ENCODE measurements at regions not wholly inside any gene's neighbourhood (a gene's known extent, or its start where the extent isn't known, plus 50 kb on each side); places are given as distances from the start of the nearest gene placed in this dataset.

- TF ChIP-seq CTCF (conservative IDR thresholded peaks at IDR 0.05) (no peak), ZFX (IDR thresholded peaks at IDR 0.05) (no peak)
Measured at GRCh38 chr3:80542456-80542855, 774.7 kb upstream of the ROBO1 start.
